Erythroblast (primary cell): ENCODE measurements at regions not wholly inside any gene's neighbourhood (a gene's known extent, or its start where the extent isn't known, plus 50 kb on each side); places are given as distances from the start of the nearest gene placed in this dataset.

Source experiments
- DNase-seq, 2 experiments: peaks; one replicate each; lab custom pipeline; 2025; lab: John Stamatoyannopoulos, UW
- GATA1 ChIP-seq: IDR thresholded peaks from 2 replicates; pipeline ENCODE4 v1.6.1; 2011; ENCODE audit warnings: low read depth, mild to moderate bottlenecking, control low read depth, low read length, moderate library complexity
- POLR2A ChIP-seq: IDR thresholded peaks from 2 replicates; pipeline ENCODE4 v1.6.1; 2011; ENCODE audit warnings: mild to moderate bottlenecking, low read length

DNA sequence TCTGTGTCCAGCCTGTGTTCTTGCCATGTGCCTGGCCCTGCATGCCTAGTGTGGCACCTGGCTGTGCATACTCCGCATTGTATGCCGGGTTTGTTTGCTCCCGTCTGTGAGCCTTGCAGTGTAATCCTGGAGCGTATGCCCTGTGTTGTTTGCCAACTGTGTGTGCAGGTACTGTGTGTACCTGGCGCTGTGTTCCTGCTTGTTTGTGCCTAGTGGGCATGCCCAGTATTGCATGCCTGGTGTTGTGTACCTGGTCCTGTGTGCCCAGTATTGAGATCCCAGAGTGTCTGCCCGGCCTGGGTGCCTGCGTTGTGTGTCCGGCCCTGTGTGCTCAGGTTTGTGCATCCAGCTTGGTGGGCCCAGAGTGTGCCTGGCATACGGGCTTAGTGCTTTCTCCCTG lies 54.5 kb upstream of the CHRNA7 start:
- TF ChIP-seq POLR2A = no peak
- TF ChIP-seq GATA1 = no peak
- no peak for DNase-seq

DNA sequence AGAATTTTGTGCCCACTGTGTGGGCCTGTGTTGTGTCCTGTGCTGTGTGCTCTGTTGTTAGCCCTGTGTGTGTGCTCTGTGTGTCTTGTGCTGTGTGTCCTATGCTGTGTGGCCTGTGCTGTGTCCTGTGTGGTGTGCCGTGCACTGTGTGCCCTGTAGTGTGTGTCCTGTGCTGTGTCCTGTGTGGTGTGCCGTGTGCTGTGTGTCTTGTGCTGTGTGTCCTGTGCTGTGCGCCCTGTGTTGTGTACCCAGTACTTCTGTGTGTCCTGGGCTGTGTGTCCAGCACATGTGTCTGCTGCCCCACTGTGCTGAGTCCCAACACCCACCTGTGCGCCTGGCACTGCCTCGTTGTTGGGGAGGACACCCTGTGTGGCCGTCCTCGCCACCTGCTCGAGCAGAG lies 53.2 kb upstream of the CHRNA7 start:
- TF ChIP-seq GATA1 (no peak), POLR2A (no peak)
- DNase-seq = no peak

GRCh38 chr15:31977812-31978661 lies 52.3 kb upstream of the CHRNA7 start:
- peak; percentile 25 to 56 for DNase-seq
- TF ChIP-seq POLR2A = no peak
- TF ChIP-seq GATA1 = no peak
